GM18873 (cell line): ENCODE measurements at regions not wholly inside any gene's neighbourhood (a gene's known extent, or its start where the extent isn't known, plus 50 kb on each side); places are given as distances from the start of the nearest gene placed in this dataset.

Experiments
- ATAC-seq: cut with Tn5 transposase; IDR thresholded peaks from one replicate; pipeline ENCODE4 v1.9.1; 2021; ENCODE audit warnings: mild to moderate bottlenecking, moderate library complexity, moderate number of reproducible peaks; ENCODE audit not compliant: unreplicated experiment, low FRiP score

GRCh38 chr22:47847131-47847890, 1084.9 kb downstream of the TBC1D22A start:
- no peak for ATAC-seq

- ATAC-seq = no peak
These were observed 1083.8 kb downstream of the TBC1D22A start for GRCh38 chr22:47846206-47846605.

- ATAC-seq = no peak
These were observed 1079.7 kb downstream of the TBC1D22A start for GRCh38 chr22:47842119-47842518.

DNA sequence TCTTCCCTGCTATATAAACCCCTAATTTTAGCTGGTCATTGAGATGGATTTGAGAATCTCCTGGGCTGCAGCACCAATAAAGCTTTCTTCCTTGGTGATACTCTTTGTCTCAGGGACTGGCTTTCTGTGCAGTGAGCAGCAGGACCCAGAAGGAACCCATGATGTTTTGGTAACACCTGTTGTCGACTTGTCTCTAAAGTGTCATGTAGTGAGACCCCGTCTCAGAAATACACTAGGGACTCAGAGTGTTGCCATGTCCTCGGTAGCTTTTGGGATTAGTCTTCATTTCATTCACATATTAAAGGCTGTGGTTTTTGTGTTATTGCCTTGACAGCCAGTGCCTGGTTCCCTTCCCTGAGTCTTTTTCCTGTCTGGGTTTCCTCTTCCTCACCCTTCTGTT, 1078.7 kb downstream of the TBC1D22A start:
- ATAC-seq = no peak

- ATAC-seq = no peak
These were observed 1077.3 kb downstream of the TBC1D22A start for GRCh38 chr22:47839595-47840227.

DNA sequence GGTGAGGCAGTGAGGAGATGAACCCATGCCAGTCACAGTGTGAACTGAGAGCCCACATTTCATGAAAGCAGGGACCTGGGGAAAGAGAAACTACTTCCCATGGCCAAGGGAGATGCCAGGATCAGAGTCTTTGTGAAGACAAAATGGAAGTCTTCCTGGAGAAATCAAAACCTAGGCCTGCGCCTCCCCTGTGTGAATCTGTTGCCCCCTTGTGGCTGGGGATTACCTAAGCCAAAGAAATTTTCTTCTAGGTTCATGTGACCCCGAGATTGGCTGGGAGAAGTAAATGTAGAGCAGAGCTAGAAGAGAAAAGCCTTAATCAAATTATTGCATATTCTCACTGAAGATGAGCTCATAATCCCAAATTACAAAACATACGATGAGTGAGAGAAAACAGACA, 1075.3 kb downstream of the TBC1D22A start:
- no peak for ATAC-seq

DNA sequence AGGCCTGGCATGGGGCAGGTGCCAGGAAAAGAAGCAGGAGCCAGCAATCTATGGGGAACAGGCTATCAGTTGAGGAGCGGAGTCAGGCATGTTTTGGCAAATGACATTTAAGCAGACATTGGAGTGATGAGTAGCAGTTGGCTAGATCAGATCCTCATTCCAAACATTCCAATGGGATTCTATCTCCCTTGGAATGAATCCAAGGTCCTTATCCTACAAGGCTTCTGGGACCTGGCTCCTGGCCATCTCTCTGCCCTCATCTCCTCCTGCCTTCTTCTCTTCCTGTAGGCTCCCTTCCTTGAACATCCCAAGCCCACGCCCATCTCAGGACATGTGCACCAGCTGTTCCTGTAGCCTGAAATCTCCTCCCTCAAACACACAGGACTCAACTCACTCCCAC, 1074.5 kb downstream of the TBC1D22A start:
- no peak for ATAC-seq

DNA sequence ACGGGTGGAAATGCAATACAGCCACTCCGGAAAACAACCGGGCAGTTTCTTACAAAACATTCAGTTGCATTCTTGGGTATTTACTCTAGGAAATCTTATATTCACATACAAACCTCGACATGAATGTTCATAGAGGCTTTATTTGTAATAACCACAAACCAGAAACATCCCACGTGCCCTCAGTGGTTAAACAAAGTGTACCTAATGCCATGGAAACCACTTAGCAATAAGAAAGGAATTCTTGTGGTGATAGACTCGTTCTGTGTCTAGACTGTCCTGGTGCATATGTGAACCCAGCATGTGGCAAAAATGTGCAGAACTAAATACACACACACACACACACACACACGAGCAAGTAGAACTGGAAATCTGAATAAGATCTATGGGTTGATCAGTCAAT, 1073.3 kb downstream of the TBC1D22A start:
- no peak for ATAC-seq

DNA sequence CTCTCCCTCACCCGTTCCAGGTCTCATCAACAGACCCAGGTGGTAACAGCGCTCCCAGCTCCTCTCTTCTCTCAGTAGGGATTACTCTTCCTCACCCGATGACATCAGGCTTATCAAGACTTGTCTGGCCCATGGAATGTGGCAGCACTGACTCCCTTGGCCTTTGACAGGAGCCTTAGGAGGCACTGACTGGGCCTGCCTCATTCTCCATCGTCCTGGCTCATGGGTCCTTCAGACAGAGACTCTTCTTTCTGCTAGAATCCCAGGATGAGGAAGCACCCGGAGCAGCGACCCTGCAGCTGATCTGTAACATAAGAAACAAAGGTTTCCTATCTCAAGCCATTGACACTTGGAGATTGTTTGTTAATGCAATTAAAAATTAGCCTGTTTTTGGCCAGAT, 1063.6 kb downstream of the TBC1D22A start:
- ATAC-seq = no peak

DNA sequence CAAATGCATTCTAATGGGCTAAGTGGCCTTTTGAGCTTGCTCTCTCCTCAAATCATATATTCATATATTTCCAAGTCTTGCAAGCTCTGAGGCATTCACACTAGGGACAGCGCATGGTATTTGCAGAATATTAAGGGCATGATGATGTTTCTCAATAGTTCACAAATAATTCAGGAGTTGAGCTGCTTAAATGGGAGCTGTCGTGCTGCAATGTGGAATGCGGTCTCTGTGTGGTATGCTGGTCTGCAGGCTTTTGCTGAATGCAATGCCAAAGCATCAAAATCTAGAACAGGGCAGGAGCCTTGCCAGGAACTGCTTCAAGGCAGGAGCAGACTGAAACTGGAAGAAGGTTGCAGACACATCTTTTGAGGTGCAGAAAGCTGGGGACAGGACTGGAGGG, 1060.0 kb downstream of the TBC1D22A start:
- no peak for ATAC-seq

GRCh38 chr22:47818496-47818895, 1056.0 kb downstream of the TBC1D22A start:
- ATAC-seq = no peak

GRCh38 chr22:47817380-47817779, 1054.9 kb downstream of the TBC1D22A start:
- ATAC-seq = no peak

- ATAC-seq = no peak
These were observed 1054.4 kb downstream of the TBC1D22A start for GRCh38 chr22:47816863-47817210.

DNA sequence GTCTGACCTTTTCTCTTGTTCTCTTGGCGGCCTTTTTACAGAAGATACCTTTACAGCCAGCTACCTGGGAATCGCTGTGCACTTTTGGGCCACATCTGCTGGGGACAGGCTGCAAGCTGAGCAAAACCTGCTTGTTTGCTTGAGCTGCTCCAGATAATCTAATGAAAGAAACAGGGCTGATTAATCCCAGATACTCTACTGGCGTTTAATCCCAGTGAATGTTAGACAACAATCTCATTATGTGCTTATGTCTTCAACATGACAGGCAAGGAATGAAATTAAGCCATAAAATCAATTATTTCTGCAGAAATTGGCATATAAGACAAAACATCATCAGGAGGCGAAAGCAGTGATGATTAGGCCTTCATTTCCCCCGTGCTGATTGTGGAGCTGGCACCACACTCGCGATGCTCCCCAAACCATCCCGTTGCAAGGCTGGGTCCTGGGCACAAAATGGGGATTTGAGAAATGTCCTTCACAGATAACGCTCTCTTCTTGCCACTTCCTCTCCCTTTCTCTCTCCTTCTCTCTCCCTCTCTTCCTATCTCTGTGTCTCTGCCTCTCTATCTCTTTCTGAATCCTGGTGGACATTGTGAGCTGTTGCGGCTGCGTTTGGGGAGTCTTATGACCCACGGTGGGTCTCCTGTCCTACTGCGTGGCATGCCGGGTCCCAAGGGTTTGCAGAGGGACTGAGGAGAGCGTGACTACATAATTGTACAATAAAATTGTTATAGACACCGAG, 1053.8 kb downstream of the TBC1D22A start:
- no peak for ATAC-seq

DNA sequence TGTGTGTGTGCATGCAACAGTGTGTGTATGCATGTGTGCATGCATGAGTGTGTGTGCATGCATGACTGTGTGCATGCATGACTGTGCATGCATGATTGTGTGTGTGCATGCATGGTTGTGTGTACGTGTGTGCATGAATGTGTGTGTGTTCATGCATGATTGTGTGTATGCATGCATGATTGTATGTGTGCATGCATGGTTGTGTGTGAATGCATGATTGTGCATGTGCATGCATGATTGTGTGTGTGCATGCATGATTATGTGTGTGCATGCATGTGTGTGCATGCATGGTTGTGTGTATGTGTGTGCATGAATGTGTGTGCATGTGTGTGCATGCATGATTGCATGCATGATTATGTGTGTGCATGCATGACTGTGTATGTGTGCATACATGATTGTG, 1052.0 kb downstream of the TBC1D22A start:
- no peak for ATAC-seq

DNA sequence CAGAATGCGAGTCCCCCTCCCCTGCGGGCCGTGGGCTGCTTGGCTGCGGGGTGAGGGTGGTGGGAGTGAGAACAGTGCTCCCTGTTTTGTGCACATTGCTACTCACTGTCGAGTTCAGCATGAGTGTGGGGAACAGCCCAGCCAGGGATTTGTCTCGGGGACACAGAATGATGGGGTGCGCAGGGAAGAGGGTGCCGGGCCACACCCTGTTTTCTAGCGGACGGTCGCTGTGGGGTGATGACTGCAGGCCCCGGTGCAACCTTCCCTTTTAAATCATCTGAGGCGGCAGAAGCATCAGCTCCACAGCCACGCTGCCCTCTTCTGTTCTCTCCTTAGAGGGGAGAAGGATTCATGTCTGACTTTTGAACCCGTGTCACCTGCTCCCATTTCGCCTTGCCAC, 1051.2 kb downstream of the TBC1D22A start:
- ATAC-seq = no peak

DNA sequence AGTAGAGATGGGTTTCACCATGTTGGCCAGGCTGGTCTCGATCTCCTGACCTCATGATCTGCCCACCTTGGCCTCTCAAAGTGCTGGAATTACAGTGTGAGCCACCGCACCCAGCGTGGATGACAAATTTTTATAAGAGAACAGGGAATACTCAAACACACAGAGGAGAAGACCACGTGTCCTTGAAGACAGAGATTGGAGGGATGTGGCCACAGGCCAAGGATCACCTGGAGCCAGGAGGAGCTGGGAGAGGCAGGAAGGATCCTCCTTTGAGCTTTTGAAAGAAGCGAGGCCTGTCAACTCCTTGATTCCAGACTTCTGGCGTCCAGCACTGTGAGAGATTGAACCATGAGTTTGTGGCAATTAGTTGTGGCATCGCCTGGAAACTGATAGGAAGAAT, 1049.5 kb downstream of the TBC1D22A start:
- ATAC-seq = no peak

DNA sequence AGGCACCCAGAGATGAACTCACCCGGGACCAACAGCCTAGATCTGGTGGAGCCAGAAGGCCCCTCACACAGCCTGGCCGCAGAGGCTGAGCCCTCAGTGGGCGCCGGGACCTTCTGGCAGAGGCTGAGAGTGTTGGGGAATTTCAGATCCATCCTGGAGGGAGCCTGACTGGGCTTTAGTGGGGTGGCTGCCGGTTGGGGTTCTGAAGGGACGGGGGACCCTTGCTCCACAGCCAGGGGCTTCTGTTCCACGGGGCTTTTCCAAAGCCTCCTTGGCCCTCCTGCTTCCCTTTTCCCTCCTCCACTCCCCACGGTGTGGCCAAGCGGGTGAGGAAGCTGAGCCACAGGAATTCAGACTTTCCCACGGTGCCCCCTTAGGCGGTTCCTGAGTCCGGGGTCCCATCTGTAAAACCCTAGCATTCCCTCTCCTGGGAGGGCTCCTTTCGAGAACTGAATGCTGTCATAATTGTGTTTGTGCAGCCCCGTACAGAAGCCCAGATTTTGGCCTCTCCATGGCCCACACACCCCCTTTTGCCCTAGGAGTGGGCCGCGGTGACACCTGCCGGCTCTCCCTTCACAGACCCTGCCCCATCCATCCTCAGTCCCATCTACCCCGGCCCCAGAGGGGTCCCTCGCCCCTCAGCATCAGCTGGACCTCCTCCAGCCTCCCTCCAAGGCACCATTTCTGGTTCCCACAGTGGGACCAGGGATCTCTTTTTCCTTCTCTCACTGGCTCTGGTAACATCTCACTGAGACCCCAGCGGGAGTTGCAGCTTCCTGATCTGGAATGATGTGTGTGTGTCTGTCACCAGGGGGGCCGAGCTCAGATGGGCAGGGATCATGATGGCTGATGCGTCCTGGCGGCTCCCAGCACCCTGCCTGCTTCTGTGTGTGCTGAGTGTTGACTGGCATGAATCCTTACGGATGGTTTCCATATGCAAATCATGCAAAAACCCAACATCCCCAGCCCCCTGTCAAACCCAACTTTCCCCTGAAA, 1048.4 kb downstream of the TBC1D22A start:
- ATAC-seq = no peak

GRCh38 chr22:47808886-47809620, 1046.6 kb downstream of the TBC1D22A start:
- no peak for ATAC-seq

DNA sequence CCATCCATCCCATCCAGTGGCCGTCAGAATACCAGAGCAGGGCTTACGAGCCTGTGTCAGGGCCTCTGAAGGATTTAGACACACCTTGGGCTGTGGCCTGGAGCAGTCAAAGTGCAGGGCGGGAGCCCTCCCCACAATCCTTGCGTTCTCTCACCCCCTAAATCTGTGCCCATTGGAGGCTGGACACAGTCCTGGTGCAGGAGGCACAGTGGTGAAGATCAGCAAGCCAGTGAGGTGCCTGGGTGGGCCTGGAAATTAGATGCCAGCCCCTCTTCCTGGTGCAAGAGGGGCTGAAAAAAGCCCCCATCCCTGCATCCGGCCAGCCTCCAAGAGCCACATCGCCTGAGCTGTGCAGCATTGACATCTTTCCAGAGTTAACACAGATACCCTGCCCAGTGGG, 1045.8 kb downstream of the TBC1D22A start:
- no peak for ATAC-seq
